ENCODE measurements at regions not wholly inside any gene's neighbourhood (a gene's known extent, or its start where the extent isn't known, plus 50 kb on each side); places are given as distances from the start of the nearest gene placed in this dataset.

DNA sequence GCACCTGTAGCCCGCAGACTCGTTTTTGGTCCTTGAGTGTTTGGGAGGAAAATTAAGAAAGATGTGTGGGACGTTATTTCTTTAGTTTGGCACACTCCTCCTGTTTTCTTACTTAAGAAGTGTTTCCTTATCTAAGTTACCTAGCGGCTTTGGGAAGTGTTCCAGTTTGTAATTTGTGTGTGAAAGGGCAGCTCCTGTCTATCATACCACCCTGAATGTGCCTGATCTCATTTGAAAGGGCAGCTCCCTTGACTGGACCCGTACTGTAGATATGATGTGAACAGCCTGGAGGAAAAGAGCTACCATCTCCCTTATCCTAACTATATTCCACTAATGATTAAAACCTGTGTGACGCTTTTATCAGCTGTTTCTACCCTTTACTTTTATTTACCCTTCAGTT lies 314.3 kb downstream of the CHRM3 start:
- Histone ChIP-seq H4K20me1 (ENCODE audit: insufficient read depth, low read length) (no peaks in the 10 kb centered on the region), H3K9me3 (ENCODE audit: low read length) (no peaks in the 10 kb centered on the region), H3K4me1 (ENCODE audit: insufficient read depth, low read length, poor library complexity, severe bottlenecking) (no peaks in the 10 kb centered on the region), H3K9me2 (ENCODE audit: insufficient read depth, low read length) (no peaks in the 10 kb centered on the region), H3K79me2 (ENCODE audit: insufficient read depth, low read depth, low read length) (no peaks in the 10 kb centered on the region), H3K4me2 (ENCODE audit: low read length) (no peak overlapping the region), H3K27ac (ENCODE audit: low read depth, low read length, poor library complexity, severe bottlenecking) (no peak overlapping the region), H3K36me3 (ENCODE audit: insufficient read depth, low read length) (no peaks in the 10 kb centered on the region), H3K4me3 (ENCODE audit: low read depth, low read length, poor library complexity, severe bottlenecking) (no peak overlapping the region), H2AFZ (ENCODE audit: low read length) (no peak overlapping the region)
- TF ChIP-seq, protein P1, sequence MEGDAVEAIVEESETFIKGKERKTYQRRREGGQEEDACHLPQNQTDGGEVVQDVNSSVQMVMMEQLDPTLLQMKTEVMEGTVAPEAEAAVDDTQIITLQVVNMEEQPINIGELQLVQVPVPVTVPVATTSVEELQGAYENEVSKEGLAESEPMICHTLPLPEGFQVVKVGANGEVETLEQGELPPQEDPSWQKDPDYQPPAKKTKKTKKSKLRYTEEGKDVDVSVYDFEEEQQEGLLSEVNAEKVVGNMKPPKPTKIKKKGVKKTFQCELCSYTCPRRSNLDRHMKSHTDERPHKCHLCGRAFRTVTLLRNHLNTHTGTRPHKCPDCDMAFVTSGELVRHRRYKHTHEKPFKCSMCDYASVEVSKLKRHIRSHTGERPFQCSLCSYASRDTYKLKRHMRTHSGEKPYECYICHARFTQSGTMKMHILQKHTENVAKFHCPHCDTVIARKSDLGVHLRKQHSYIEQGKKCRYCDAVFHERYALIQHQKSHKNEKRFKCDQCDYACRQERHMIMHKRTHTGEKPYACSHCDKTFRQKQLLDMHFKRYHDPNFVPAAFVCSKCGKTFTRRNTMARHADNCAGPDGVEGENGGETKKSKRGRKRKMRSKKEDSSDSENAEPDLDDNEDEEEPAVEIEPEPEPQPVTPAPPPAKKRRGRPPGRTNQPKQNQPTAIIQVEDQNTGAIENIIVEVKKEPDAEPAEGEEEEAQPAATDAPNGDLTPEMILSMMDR (conservative IDR thresholded peaks at IDR 0.05; ENCODE audit: low read length): no peak
- no peak for TF ChIP-seq EZH2phosphoT487 (IDR thresholded peaks at IDR 0.05; ENCODE audit: borderline replicate concordance, low read depth, low read length)
- ChIA-PET POLR2A (no interaction called here), CTCF (ENCODE audit: unreplicated experiment) (no interaction called here)
- no peak for DNase-seq (ENCODE audit: low spot score)
- intact Hi-C loops (cut with micrococcal nuclease; ENCODE audit: unreplicated experiment): no loop called here
- no TSS peak for BruUV-seq (replicated peaks)

DNA sequence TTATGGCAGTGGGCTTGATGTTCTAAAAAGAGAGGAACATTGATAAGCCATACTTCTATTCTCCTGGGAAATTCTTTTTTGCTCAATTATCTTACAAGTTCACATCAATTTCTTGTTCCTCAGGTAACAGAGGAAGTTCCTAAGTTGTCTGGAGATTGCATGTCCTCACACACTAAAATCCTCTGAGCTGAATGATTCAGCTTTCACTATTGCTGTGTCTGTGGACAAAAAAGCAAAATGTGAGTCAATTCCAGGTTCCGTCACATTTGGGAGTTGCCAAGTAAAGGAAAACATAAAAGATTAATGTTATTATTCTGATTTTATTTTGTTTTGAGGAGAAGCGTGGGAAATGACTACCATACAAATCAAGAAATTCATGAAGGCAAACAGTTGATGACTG lies 316.7 kb downstream of the CHRM3 start:
- BruUV-seq (replicated peaks): no TSS peak

DNA sequence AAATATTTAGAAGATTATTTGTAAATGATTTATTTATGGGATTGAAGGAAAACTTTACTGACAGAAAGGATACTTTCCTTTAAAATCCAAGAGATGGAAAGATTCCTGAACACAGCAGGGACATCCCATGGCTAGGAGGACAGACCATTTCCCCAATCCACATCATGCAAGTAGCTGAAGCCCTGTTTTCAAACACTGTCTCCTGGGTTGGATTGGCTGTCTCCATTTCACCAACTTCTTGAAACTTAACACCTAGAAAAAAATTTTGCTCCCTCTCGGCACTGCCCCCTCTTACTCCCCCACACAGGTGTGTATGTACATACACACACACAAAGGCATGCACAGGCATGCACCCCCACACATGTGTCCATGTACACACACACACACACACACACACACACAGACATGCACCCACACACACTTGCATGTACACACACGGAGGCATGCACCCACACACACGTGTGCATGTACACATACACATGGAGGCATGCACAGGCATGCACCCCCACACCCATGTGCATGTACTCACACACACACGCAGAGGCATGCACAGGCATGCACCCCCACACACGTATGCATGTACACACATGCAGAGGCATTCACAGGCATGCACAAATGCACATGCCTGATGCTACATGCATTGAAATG lies 320.0 kb downstream of the CHRM3 start:
- intact Hi-C loops (cut with micrococcal nuclease; ENCODE audit: unreplicated experiment): no loop called here
- no peaks in the 10 kb centered on the region for H3K9me2 ChIP-seq (ENCODE audit: insufficient read depth, low read length)
- H3K27ac ChIP-seq (ENCODE audit: low read depth, low read length, poor library complexity, severe bottlenecking): no peak overlapping the region
- POLR2A ChIA-PET: interaction anchor here (0.7 kb wide), 1 partner anchor 992 kb away, joined by 3 read pairs; no protein-coding TSS in a partner anchor
- H3K4me3 ChIP-seq (ENCODE audit: low read depth, low read length, poor library complexity, severe bottlenecking): no peak overlapping the region
- no peaks in the 10 kb centered on the region for H3K9me3 ChIP-seq (ENCODE audit: low read length)
- H3K79me2 ChIP-seq (ENCODE audit: insufficient read depth, low read depth, low read length): no peaks in the 10 kb centered on the region
- no peaks in the 10 kb centered on the region for H4K20me1 ChIP-seq (ENCODE audit: insufficient read depth, low read length)
- no peaks in the 10 kb centered on the region for H3K4me1 ChIP-seq (ENCODE audit: insufficient read depth, low read length, poor library complexity, severe bottlenecking)
- no peaks in the 10 kb centered on the region for H3K36me3 ChIP-seq (ENCODE audit: insufficient read depth, low read length)
- no TSS peak for BruUV-seq (replicated peaks)
- DNase-seq (ENCODE audit: low spot score): no peak
- CTCF ChIA-PET (ENCODE audit: unreplicated experiment): no interaction called here
- H3K4me2 ChIP-seq (ENCODE audit: low read length): no peak overlapping the region
- no peak overlapping the region for H2AFZ ChIP-seq (ENCODE audit: low read length)
- TF ChIP-seq EZH2phosphoT487 (IDR thresholded peaks at IDR 0.05; ENCODE audit: borderline replicate concordance, low read depth, low read length): no peak
- TF ChIP-seq, protein P1 (conservative IDR thresholded peaks at IDR 0.05; ENCODE audit: low read length): no peak

More for the DNA sequence above, 316.7 kb downstream of the CHRM3 start:
- H4K20me1 ChIP-seq (ENCODE audit: insufficient read depth, low read length): no peaks in the 10 kb centered on the region
- no peaks in the 10 kb centered on the region for H3K9me2 ChIP-seq (ENCODE audit: insufficient read depth, low read length)
- POLR2A ChIA-PET: no interaction called here
- TF ChIP-seq, protein P1 (conservative IDR thresholded peaks at IDR 0.05; ENCODE audit: low read length): no peak
- TF ChIP-seq EZH2phosphoT487 (IDR thresholded peaks at IDR 0.05; ENCODE audit: borderline replicate concordance, low read depth, low read length): no peak
- no peaks in the 10 kb centered on the region for H3K79me2 ChIP-seq (ENCODE audit: insufficient read depth, low read depth, low read length)
- no peaks in the 10 kb centered on the region for H3K36me3 ChIP-seq (ENCODE audit: insufficient read depth, low read length)
- CTCF ChIA-PET (ENCODE audit: unreplicated experiment): no interaction called here
- DNase-seq (ENCODE audit: low spot score): no peak
- no peak overlapping the region for H3K4me3 ChIP-seq (ENCODE audit: low read depth, low read length, poor library complexity, severe bottlenecking)
- H3K9me3 ChIP-seq (ENCODE audit: low read length): no peaks in the 10 kb centered on the region
- H3K27ac ChIP-seq (ENCODE audit: low read depth, low read length, poor library complexity, severe bottlenecking): no peak overlapping the region
- no peaks in the 10 kb centered on the region for H3K4me1 ChIP-seq (ENCODE audit: insufficient read depth, low read length, poor library complexity, severe bottlenecking)
- intact Hi-C loops (cut with micrococcal nuclease; ENCODE audit: unreplicated experiment): no loop called here
- H3K4me2 ChIP-seq (ENCODE audit: low read length): no peak overlapping the region
- H2AFZ ChIP-seq (ENCODE audit: low read length): no peak overlapping the region

All from OCI-LY7 (cell line).